ENCODE measurements at regions not wholly inside any gene's neighbourhood (a gene's known extent, or its start where the extent isn't known, plus 50 kb on each side); places are given as distances from the start of the nearest gene placed in this dataset.
A peak's percentile ranks its signal among the peaks of the same experiment; 100 is the strongest.

DNA sequence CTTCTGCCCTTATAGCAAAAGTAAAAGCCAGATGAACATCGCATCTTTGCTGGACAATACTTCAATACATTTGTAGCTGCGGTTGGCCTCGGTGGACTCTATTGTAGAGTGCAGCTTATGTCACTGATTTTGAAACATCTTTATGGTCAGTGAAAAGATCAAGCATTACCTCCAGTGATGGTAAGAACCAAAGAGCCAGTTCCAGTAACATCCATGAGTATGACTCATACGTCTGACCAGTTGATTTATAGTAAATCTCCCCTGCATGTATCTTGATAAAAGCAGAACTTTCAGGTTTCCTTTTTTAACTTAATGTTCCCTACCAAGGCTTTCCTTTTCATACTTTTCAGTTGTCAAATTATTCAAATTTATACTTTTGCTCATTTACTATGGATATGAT is 119.2 kb upstream of the HNRNPA3 start:
- Histone ChIP-seq H3K36me3 (ENCODE audit: insufficient read depth, low read length) (no peaks in the 10 kb centered on the region), H3K4me1 (ENCODE audit: control insufficient read depth, insufficient read depth, low read length, unreplicated experiment) (no peaks in the 10 kb centered on the region), H3K79me2 (ENCODE audit: control insufficient read depth, insufficient read depth, low read length, unreplicated experiment) (no peaks in the 10 kb centered on the region), H2AFZ (ENCODE audit: low read length, unreplicated experiment) (no peak overlapping the region), H3K27ac (ENCODE audit: low read depth, low read length) (no peak overlapping the region), H3K27me3 (ENCODE audit: insufficient read depth, low read length) (peaks cover 9% of the 10 kb centered on the region), H3K4me3 (ENCODE audit: low read depth, low read length) (no peak overlapping the region)

DNA sequence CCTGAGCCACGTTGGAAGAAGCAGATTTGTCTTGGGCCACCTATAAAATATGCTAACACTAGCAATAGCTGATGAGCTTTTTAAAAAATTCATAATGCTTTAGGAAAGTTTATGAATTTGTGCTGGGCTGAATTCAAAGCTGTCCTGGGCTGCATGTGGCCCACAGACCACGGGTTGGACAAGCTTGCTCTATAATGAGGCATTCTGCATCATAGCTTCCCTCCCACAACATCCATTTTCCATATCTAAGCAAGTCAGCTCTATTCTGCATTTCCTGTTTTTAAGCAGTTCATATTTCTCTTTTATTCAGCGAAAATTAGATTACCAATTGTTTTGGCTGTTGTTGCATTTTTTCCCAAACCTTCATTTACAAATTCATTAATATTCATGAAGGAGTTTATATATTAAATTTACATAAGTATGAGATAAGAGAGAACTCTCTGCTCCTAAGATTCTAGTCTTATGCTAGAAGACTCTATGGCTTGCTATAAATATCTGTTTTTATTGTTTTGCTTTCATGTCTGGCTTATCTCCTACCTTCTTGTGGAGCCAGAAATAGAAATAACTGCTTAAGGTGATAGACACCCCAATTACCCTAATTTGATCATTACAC is 114.5 kb upstream of the HNRNPA3 start:
- Histone ChIP-seq H3K79me2 (ENCODE audit: control insufficient read depth, insufficient read depth, low read length, unreplicated experiment) (no peaks in the 10 kb centered on the region), H3K4me3 (ENCODE audit: low read depth, low read length) (no peak overlapping the region), H3K27me3 (ENCODE audit: insufficient read depth, low read length) (peaks cover 3% of the 10 kb centered on the region; the same call in 1 of the 2 replicates), H3K27ac (ENCODE audit: low read depth, low read length) (no peak overlapping the region), H3K36me3 (ENCODE audit: insufficient read depth, low read length) (no peaks in the 10 kb centered on the region), H3K4me1 (ENCODE audit: control insufficient read depth, insufficient read depth, low read length, unreplicated experiment) (no peaks in the 10 kb centered on the region), H2AFZ (ENCODE audit: low read length, unreplicated experiment) (no peak overlapping the region)

DNA sequence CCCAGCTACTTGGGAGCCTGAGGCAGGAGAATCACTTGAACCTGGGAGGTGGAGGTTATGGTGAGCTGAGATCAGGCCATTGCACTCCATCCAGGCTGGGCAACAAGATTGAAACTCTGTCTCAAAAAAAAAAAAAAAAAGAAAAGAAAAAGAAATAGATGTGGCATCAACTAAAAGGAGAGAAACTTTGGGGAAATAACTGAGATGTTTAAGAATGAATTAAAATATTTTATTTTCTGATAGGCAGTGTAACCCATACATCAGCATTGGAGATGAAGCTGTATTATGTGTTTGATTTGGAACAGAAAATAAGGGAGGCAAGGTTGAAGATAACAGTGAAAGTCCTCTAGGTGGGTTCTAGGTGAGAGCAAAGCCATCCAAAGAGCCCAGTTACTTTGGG is 110.7 kb upstream of the HNRNPA3 start:
- Histone ChIP-seq H3K27ac (ENCODE audit: low read depth, low read length) (no peak overlapping the region), H3K4me1 (ENCODE audit: control insufficient read depth, insufficient read depth, low read length, unreplicated experiment) (no peaks in the 10 kb centered on the region), H3K27me3 (ENCODE audit: insufficient read depth, low read length) (no peaks in the 10 kb centered on the region; the same call in 1 of the 2 replicates), H2AFZ (ENCODE audit: low read length, unreplicated experiment) (no peak overlapping the region), H3K79me2 (ENCODE audit: control insufficient read depth, insufficient read depth, low read length, unreplicated experiment) (no peaks in the 10 kb centered on the region), H3K36me3 (ENCODE audit: insufficient read depth, low read length) (no peaks in the 10 kb centered on the region), H3K4me3 (ENCODE audit: low read depth, low read length) (no peak overlapping the region)

DNA sequence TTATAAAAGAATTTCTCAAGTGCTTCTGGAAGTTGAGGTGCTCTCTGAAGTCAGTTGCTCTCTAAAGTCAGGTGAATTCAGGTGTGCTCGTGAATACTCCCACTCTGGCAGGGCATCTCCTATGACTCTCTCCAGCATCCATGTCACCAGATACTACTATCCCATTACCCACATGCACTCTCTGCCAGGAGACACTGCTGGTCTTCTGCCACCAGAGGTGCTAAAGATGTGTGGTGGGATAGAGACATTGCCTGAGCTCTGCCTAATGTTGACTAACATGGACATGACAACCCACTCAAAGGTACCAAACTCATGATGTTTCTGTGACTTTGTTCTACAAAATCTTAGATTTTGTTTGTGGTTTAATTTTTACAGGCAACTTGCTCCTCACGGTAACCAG is 106.4 kb upstream of the HNRNPA3 start:
- no peak overlapping the region for H2AFZ ChIP-seq (ENCODE audit: low read length, unreplicated experiment)
- no peak overlapping the region for H3K4me3 ChIP-seq (ENCODE audit: low read depth, low read length)
- H3K4me1 ChIP-seq (ENCODE audit: control insufficient read depth, insufficient read depth, low read length, unreplicated experiment) = no peaks in the 10 kb centered on the region
- H3K27me3 ChIP-seq (ENCODE audit: insufficient read depth, low read length) = no peaks in the 10 kb centered on the region; the same call in 1 of the 2 replicates
- no peak overlapping the region for H3K27ac ChIP-seq (ENCODE audit: low read depth, low read length)
- H3K36me3 ChIP-seq (ENCODE audit: insufficient read depth, low read length) = no peaks in the 10 kb centered on the region
- no peaks in the 10 kb centered on the region for H3K79me2 ChIP-seq (ENCODE audit: control insufficient read depth, insufficient read depth, low read length, unreplicated experiment)

DNA sequence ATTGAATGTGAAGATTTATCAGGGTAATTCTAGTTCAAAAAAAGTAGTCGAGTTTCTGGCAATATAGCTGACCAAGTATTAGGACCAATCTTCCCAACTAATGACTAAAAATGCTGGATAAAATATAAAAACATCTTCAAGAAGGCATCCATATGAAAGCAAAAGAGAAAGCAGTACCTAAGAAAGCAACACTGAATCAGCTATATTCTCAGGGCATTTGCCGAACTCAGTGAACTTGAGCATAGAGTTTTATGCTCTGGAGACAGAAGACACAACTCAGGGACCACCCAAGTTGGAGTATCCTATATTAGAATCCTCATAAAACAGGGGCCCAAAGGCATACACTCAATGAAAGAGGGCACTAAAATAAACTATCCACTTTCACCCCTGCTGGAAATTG is 103.7 kb upstream of the HNRNPA3 start:
- Histone ChIP-seq H3K4me1 (ENCODE audit: control insufficient read depth, insufficient read depth, low read length, unreplicated experiment) (no peaks in the 10 kb centered on the region), H3K4me3 (ENCODE audit: low read depth, low read length) (no peak overlapping the region), H3K36me3 (ENCODE audit: insufficient read depth, low read length) (no peaks in the 10 kb centered on the region), H2AFZ (ENCODE audit: low read length, unreplicated experiment) (no peak overlapping the region), H3K27ac (ENCODE audit: low read depth, low read length) (no peak overlapping the region), H3K27me3 (ENCODE audit: insufficient read depth, low read length) (no peaks in the 10 kb centered on the region; the same call in 1 of the 2 replicates), H3K79me2 (ENCODE audit: control insufficient read depth, insufficient read depth, low read length, unreplicated experiment) (no peaks in the 10 kb centered on the region)

DNA sequence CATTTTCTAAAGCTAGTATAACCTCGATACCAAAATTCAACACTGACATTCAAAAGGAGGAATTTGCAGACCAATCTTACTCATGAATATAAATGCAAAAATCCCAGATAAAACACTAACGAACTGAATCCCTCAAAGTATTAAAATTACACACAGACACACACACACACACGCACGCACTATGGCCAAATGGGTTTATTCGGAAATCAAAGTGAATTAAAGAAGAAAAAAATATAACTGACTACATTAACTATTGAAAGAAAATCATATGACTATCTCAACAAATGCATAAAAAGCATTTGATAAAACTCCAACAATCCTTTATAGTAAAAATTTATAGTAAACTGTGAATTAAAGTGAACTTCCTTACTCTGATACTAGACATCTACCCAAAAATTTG is 97.9 kb upstream of the HNRNPA3 start:
- Histone ChIP-seq H3K27ac (ENCODE audit: low read depth, low read length) (no peak overlapping the region), H3K79me2 (ENCODE audit: control insufficient read depth, insufficient read depth, low read length, unreplicated experiment) (no peaks in the 10 kb centered on the region), H2AFZ (ENCODE audit: low read length, unreplicated experiment) (no peak overlapping the region), H3K4me3 (ENCODE audit: low read depth, low read length) (no peak overlapping the region), H3K27me3 (ENCODE audit: insufficient read depth, low read length) (no peaks in the 10 kb centered on the region), H3K4me1 (ENCODE audit: control insufficient read depth, insufficient read depth, low read length, unreplicated experiment) (no peaks in the 10 kb centered on the region), H3K36me3 (ENCODE audit: insufficient read depth, low read length) (no peaks in the 10 kb centered on the region)

DNA sequence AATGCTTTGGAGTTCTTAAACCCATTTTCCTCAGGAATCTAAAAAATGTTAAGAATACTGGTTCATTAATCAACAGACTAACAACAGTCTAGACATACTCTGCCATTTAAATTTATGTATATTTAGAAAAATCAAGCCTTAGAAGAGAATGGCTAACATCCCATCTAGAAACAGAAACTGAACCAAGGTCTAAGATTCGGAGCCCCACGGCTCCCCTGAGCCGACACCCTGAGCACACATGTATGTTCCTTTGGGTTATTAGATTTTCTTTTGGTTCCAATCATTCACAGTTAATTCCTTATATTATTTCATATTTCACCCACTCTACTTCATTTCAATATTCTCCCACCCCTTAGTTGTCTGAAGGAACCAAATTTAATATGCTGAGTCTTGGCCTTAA is 94.8 kb upstream of the HNRNPA3 start:
- Histone ChIP-seq H3K36me3 (ENCODE audit: insufficient read depth, low read length) (no peaks in the 10 kb centered on the region), H3K79me2 (ENCODE audit: control insufficient read depth, insufficient read depth, low read length, unreplicated experiment) (no peaks in the 10 kb centered on the region)

DNA sequence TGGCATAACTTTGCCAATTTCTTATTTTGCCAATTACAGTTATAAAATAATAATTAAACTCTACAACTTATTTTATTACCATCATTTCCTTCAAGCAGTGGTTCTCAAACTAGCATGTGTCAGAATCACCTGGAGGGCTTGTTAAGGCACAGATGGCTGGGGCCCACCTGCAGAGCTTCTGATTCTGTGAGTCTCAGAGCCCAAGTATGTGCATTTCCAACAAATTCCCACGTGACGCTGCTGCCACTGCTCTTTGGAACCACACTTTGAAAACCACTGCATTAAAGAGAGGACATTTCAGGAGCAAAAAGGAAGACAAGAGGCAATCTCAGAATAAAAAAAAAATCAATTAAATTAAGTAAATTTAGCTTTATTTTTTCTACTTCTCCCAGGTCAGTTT is 94.0 kb upstream of the HNRNPA3 start:
- H3K4me1 ChIP-seq (ENCODE audit: control insufficient read depth, insufficient read depth, low read length, unreplicated experiment) = no peaks in the 10 kb centered on the region
- H3K79me2 ChIP-seq (ENCODE audit: control insufficient read depth, insufficient read depth, low read length, unreplicated experiment) = no peaks in the 10 kb centered on the region
- H3K4me3 ChIP-seq (ENCODE audit: low read depth, low read length) = no peak overlapping the region
- no peak overlapping the region for H3K27ac ChIP-seq (ENCODE audit: low read depth, low read length)
- H3K36me3 ChIP-seq (ENCODE audit: insufficient read depth, low read length) = no peaks in the 10 kb centered on the region
- H3K27me3 ChIP-seq (ENCODE audit: insufficient read depth, low read length) = peaks cover 11% of the 10 kb centered on the region
- no peak overlapping the region for H2AFZ ChIP-seq (ENCODE audit: low read length, unreplicated experiment)

More for the DNA sequence above, 94.8 kb upstream of the HNRNPA3 start:
- H3K27ac ChIP-seq (ENCODE audit: low read depth, low read length) = no peak overlapping the region
- peaks cover 7% of the 10 kb centered on the region; the same call in 1 of the 2 replicates for H3K27me3 ChIP-seq (ENCODE audit: insufficient read depth, low read length)
- peak overlapping the region; percentile 4 for H2AFZ ChIP-seq (ENCODE audit: low read length, unreplicated experiment)
- H3K4me3 ChIP-seq (ENCODE audit: low read depth, low read length) = no peak overlapping the region
- no peaks in the 10 kb centered on the region for H3K4me1 ChIP-seq (ENCODE audit: control insufficient read depth, insufficient read depth, low read length, unreplicated experiment)

DNA sequence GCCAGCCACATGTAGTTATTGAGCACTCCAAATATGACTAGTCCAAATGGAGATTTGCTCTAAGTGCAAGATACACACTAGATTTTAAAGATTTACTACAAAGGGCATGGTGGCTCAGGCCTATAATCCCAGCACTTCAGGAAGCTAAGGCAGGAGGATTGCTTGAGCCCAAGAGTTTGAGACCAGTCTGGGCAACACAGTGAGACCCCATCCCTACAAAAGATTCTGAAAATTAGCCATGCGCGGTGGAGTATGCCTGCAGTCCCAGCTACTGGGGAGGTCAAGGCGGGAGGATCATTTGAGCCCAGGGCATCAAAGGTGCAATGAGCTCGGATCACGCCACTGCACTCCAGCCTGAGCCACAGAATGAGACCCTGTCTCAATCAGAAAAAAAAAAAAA is 93.5 kb upstream of the HNRNPA3 start:
- Histone ChIP-seq H2AFZ (ENCODE audit: low read length, unreplicated experiment) (no peak overlapping the region), H3K4me1 (ENCODE audit: control insufficient read depth, insufficient read depth, low read length, unreplicated experiment) (no peaks in the 10 kb centered on the region), H3K27me3 (ENCODE audit: insufficient read depth, low read length) (peaks cover 11% of the 10 kb centered on the region), H3K36me3 (ENCODE audit: insufficient read depth, low read length) (no peaks in the 10 kb centered on the region), H3K27ac (ENCODE audit: low read depth, low read length) (no peak overlapping the region), H3K79me2 (ENCODE audit: control insufficient read depth, insufficient read depth, low read length, unreplicated experiment) (no peaks in the 10 kb centered on the region), H3K4me3 (ENCODE audit: low read depth, low read length) (no peak overlapping the region)

DNA sequence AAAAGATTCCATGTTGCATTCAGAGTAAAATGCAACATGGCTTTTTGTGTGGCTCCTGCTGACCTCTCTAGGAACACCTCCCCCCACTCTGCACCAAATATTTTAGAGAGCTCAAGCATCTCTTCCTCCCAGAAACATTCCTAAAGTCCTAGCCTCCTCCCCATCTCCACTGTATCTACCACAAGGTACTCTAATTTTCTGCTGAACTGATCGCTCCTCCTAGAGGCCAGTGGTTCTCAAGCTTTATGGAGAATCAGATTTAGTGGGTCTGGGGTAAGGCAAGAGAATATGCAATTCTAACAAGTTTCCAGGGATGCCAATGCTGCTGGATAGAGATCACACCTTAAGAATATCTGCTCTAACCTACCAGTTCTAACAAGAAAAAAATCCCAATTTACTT is 89.5 kb upstream of the HNRNPA3 start:
- Histone ChIP-seq H3K27ac (ENCODE audit: low read depth, low read length) (no peak overlapping the region), H3K27me3 (ENCODE audit: insufficient read depth, low read length) (peaks cover 25% of the 10 kb centered on the region), H3K36me3 (ENCODE audit: insufficient read depth, low read length) (no peaks in the 10 kb centered on the region), H3K4me1 (ENCODE audit: control insufficient read depth, insufficient read depth, low read length, unreplicated experiment) (no peaks in the 10 kb centered on the region), H3K4me3 (ENCODE audit: low read depth, low read length) (no peak overlapping the region), H2AFZ (ENCODE audit: low read length, unreplicated experiment) (no peak overlapping the region), H3K79me2 (ENCODE audit: control insufficient read depth, insufficient read depth, low read length, unreplicated experiment) (no peaks in the 10 kb centered on the region)

DNA sequence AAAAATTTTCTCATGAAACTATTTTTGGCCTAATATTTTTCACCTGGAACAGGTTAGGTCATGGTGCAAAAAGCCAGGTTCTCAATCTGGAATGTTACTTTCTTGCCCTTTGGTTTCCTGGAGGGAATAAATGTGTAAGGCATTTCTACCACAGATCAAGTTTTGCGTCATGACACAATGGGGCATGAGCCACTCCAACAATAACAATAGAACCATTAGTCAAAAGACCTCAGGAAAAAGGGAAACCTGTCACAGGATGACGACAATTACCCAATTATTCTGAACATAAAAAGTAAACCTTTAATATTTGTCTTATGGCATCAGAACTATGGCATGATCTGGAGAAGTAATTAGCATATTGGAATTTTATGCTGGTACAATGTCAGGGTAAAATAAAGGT is 88.2 kb upstream of the HNRNPA3 start:
- Histone ChIP-seq H2AFZ (ENCODE audit: low read length, unreplicated experiment) (no peak overlapping the region), H3K27ac (ENCODE audit: low read depth, low read length) (no peak overlapping the region)

More for the DNA sequence above, 88.2 kb upstream of the HNRNPA3 start:
- H3K27me3 ChIP-seq (ENCODE audit: insufficient read depth, low read length) = peaks cover 25% of the 10 kb centered on the region
- H3K36me3 ChIP-seq (ENCODE audit: insufficient read depth, low read length) = no peaks in the 10 kb centered on the region
- no peak overlapping the region for H3K4me3 ChIP-seq (ENCODE audit: low read depth, low read length)
- H3K79me2 ChIP-seq (ENCODE audit: control insufficient read depth, insufficient read depth, low read length, unreplicated experiment) = no peaks in the 10 kb centered on the region
- H3K4me1 ChIP-seq (ENCODE audit: control insufficient read depth, insufficient read depth, low read length, unreplicated experiment) = no peaks in the 10 kb centered on the region

Measured in ACC112 (cell line).